ENCODE measurements at regions not wholly inside any gene's neighbourhood (a gene's known extent, or its start where the extent isn't known, plus 50 kb on each side); places are given as distances from the start of the nearest gene placed in this dataset.

DNA sequence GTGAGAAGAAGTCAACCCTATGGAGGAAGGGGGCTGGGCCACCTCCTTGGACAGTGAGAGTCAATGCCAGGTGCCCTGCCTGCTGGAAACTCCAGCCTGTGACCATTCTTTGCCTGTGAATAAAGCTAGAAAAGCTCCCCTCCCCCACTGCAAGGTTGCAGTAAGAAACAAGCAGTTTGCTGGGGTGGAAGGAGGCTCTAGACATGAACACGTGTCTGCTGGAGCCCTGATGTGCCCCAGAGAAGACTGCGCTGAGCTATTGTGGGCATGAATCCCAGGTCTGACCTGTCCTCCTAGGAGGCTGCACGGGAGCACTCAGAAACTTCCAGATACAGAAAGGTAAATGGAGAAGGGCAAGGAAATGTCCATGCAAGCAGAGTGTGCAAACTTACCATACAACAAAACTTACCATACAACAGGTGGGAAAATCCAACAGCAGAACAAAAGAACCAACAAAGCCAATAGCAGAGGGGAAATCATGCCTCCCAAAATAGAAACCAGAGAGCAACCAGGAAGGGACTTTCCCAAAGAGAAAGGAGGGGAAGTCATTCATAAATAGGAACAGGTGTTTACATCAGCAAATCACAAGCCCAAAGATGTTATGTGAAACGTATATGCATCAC is 278.7 kb downstream of the BCL2 start:
- peaks cover 6% of the 10 kb centered on the region for H3K9me3 Mint-ChIP-seq
- peaks cover 8% of the 10 kb centered on the region for H3K36me3 Mint-ChIP-seq
- no peak overlapping the region for H3K4me3 Mint-ChIP-seq
- peaks cover 4% of the 10 kb centered on the region for H3K27me3 Mint-ChIP-seq
- H3K4me1 Mint-ChIP-seq, result peaks cover 11% of the 10 kb centered on the region
- peak overlapping the region; percentile 52 for H3K27ac Mint-ChIP-seq

DNA sequence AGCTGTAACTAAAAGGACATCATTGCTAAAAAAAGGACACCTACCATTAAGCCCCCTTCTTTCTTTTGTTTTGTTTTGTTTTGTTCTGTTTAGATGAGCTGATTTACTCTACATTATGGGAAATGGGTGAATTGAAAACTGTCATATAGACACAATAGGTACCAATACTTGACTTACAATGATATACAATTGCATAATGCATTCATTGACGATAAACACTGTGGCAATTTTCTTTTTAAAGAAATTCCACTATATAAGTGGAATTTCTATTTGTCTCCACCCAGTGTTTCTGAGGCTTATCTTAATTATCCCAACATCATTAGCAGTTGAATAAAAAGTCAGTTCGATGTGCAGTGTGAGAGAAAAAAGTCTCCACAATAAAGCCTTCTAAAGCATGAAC is 282.1 kb downstream of the BCL2 start:
- H3K4me3 Mint-ChIP-seq, result no peak overlapping the region
- peaks cover 6% of the 10 kb centered on the region for H3K9me3 Mint-ChIP-seq
- peaks cover 8% of the 10 kb centered on the region for H3K36me3 Mint-ChIP-seq
- peaks cover 11% of the 10 kb centered on the region for H3K4me1 Mint-ChIP-seq
- H3K27ac Mint-ChIP-seq, result no peak overlapping the region
- H3K27me3 Mint-ChIP-seq, result peaks cover 1% of the 10 kb centered on the region

DNA sequence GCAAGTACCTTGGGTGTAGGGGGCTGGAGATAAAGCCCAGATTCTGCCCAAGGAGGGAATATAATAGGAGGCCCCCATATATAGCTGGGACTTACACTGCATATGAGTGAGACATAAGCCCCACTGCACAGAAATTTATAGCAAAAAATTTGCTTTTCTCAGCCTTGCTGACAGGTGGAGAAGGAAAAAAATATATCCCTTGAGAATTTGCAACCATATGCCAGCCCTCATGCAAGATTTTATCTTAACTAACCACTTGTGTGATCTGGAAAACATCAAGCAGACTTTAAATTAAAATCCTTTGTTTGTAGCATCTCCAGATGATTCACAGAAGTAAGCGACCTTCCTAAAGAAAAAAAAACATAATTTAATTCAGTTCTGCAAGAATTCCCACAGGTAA is 288.2 kb downstream of the BCL2 start:
- H3K4me3 Mint-ChIP-seq, result no peak overlapping the region
- H3K4me1 Mint-ChIP-seq, result no peaks in the 10 kb centered on the region
- H3K27ac Mint-ChIP-seq, result no peak overlapping the region
- no peaks in the 10 kb centered on the region for H3K27me3 Mint-ChIP-seq
- H3K36me3 Mint-ChIP-seq, result no peaks in the 10 kb centered on the region
- H3K9me3 Mint-ChIP-seq, result no peaks in the 10 kb centered on the region

All from activated naive CD4-positive, alpha-beta T cell treated with anti-CD3 and anti-CD28 coated beads, Interleukin-2, amount 50 U/mL, for 24 hours (primary cell).